Stomach (tissue), 8 donors: ENCODE measurements at regions not wholly inside any gene's neighbourhood (a gene's known extent, or its start where the extent isn't known, plus 50 kb on each side); places are given as distances from the start of the nearest gene placed in this dataset.

Experiments used
- DNase-seq, 2 donors: peaks; one replicate each; pipeline versions ENCODE4 v3.0.0 to v3.0.0-alpha.2; 2013 to 2019
- H3K27ac ChIP-seq, 5 donors: fragments of 200-600 bp in 4 of 5; sonication (generic) in 4 of 5; one replicate each; pipeline ENCODE4 v1.5.1; 2013 to 2019; ENCODE audit warnings: mild to moderate bottlenecking in 1 of 5, moderate library complexity in 1 of 5
- H3K27me3 ChIP-seq, 3 donors: fragments of 200-600 bp; sonication (generic); one replicate each; pipeline ENCODE4 v1.5.1; 2017 to 2019; ENCODE audit warnings: mixed run types in 1 of 3
- H3K36me3 ChIP-seq, 4 donors: fragments of 200-600 bp; sonication (generic); 1 replicate in 3 of 4; 2 replicates in 1 of 4; pipeline ENCODE4 v1.5.1; 2016 to 2019
- H3K4me1 ChIP-seq, 4 donors: fragments of 200-600 bp; sonication (generic); one replicate each; pipeline ENCODE4 v1.5.1; 2016 to 2019
- H3K4me3 ChIP-seq, 4 donors: fragments of 200-600 bp; sonication (generic) in 3 of 4; one replicate each; pipeline ENCODE4 v1.5.1; 2016 to 2019; ENCODE audit warnings: mild to moderate bottlenecking in 1 of 4
- H3K9me3 ChIP-seq, 4 donors: fragments of 200-600 bp; sonication (generic); one replicate each; pipeline ENCODE4 v1.5.1; 2016 to 2019
- EP300 ChIP-seq: sonication (generic); formaldehyde crosslinking; IDR thresholded peaks from one replicate; pipeline ENCODE4 v1.6.1; 2017; ENCODE audit warnings: antibody characterized with exemption
- POLR2A ChIP-seq, 4 donors: fragments of 450-650 bp; IDR thresholded peaks; one replicate each; pipeline ENCODE4 v1.6.1; 2016; ENCODE audit warnings: antibody characterized with exemption in 4 of 4, control low read depth in 2 of 4, mild to moderate bottlenecking in 1 of 4, moderate library complexity in 1 of 4
- POLR2AphosphoS5 ChIP-seq, 3 donors: sonication (generic); formaldehyde crosslinking; IDR thresholded peaks; one replicate each; pipeline ENCODE4 v1.6.1; 2016; ENCODE audit warnings: antibody characterized with exemption in 3 of 3
- WGBS, 5 donors: extraction: QIAGEN DNeasy Blood & Tissue Kit in 3 of 5; methylation state at CpG; one replicate each; pipeline versions ENCODE4 v1.1.5 to v1.1.7; 2013 to 2018; 5-methylcytosine and 5-hydroxymethylcytosine counted together
- intact Hi-C: fragments of 100-400 bp; cut with DNase I; formaldehyde crosslinking; loops from one replicate; pipeline ENCODE4 v1.15.1; 2023; ENCODE audit warnings: low total_unique reads
- TF ChIP-seq, protein P1 (sequence below), 7 experiments: fragments of 450-650 bp in 4 of 7; fragments of 200-600 bp in 3 of 7; sonication (generic) in 3 of 7; IDR thresholded peaks; one replicate each; pipeline ENCODE4 v1.5.1; 2016 to 2019; ENCODE audit warnings: antibody characterized with exemption in 7 of 7, control low read depth in 2 of 7, mild to moderate bottlenecking in 1 of 7
- donor health status: healthy with polysubstance abuse.
- donor health status: Bipolar disorder and iron deficiency.
- donor health status: healthy.

DNA sequence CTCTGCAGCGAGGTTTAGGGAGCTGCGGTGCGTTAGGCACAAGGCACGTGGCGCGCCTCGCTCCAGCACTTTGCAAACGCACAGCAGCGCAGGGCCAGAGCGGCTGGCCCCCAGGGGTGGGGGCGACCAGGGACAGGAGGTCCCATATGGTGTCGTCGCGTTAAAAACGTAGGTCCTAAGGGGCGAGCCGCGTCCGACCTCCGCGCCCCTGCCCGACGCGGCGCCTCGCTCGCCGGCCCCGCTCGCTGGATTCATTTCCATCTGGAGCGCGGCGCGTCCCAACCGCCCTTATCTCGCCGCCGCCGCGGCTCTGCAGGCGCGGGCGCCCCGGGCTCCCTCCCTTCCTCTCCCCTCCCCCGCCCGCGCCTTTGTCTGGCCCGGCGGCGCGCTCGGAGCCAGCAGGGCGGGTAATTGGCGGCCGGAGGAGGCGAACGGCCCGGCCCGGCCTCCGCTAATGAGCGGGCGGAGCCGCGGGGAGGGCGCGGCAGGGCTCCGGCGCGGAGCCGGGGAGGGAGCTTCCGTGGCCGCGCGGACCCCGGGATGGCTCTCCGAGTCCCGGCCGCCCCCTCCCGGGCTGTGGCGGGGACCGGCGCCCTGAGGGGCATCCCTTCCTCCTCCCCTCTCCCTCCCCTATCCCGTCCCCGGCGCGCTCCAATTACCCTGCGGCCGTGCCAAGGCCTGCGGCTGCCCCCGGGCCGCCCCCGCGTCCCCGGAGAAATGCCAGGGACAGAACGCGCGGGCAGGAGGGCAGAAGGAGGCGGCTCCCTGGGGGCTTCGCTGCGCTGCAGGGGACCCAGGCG lies 409.0 kb downstream of the BCOR start:
- H3K4me3 ChIP-seq, result peak overlapping the region; percentile 46 to 54 (median 48)
- H3K27ac ChIP-seq, result peak overlapping the region in 3 of 5 donors; percentile 46 to 69 (median 57)
- peaks cover 4 to 20% (median 9%) of the 10 kb centered on the region in 4 donors for H3K4me1 ChIP-seq
- intact Hi-C loops, result no loop called here
- no peaks in the 10 kb centered on the region for H3K36me3 ChIP-seq
- peak; percentile 75 to 92 for DNase-seq
- TF ChIP-seq POLR2A (IDR thresholded peaks at IDR 0.05) (no peak), POLR2AphosphoS5 (IDR thresholded peaks at IDR 0.05) (peak in 2 of 3 donors; percentile 28 to 37)
- WGBS, 5 donors, result 0 to 19% (median 1%) methylated on average over 14 to 80 of the region's 101 CpGs
- peaks cover 0 to 14% (median 0%) of the 10 kb centered on the region in 4 donors for H3K9me3 ChIP-seq
- H3K27me3 ChIP-seq, result peaks cover 0 to 21% (median 15%) of the 10 kb centered on the region in 3 donors

DNA sequence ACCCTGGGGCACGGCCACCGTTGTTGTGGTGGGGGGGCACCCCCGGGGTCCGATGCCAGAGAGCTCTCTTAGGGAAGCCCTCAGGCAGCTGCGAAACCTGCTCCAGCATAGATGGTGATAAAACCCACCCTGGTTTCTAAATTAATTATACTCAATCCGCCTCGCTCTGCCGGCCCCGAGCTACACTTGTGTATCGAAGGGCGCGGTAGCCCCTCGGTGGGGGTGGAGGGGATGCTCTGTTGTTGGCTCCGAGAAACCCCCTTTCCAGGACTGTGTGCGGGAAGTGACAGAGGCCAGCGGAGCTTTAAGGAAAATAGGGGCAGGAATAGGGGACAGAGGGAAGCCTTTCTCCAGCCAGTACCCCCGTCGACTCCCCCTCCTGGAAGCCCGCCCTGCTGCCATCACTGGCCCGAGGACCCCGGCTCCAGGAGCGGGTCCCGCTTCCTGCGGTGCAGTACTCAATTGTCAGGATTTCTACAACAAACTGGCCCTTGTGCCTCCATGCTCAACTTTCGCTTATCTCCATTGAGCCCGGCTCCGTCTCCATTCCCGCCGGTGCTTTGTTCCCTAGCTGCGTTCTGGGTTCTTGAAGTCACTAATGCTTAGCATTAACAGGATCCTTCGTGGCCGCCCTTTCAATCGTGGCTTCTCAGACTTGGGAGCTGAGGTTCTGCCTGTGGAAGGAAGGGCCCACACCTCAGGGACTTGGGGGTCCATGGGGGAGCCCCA lies 408.2 kb downstream of the BCOR start:
- WGBS, 5 donors, result 6 to 42% (median 16%) methylated on average over 17 to 33 of the region's 33 CpGs
- Histone ChIP-seq H3K27me3 (peaks cover 0 to 21% (median 15%) of the 10 kb centered on the region in 3 donors), H3K36me3 (no peaks in the 10 kb centered on the region), H3K4me1 (peaks cover 4 to 20% (median 9%) of the 10 kb centered on the region in 4 donors), H3K27ac (peak overlapping the region in 3 of 5 donors; percentile 46 to 69 (median 57)), H3K9me3 (peaks cover 0 to 14% (median 0%) of the 10 kb centered on the region in 4 donors), H3K4me3 (peak overlapping the region; percentile 46 to 54 (median 48))
- peak in 1 of 2 donors; percentile 39 for DNase-seq
- intact Hi-C loops, result no loop called here
- TF ChIP-seq EP300 (no peak), POLR2AphosphoS5 (IDR thresholded peaks at IDR 0.05) (no peak)

DNA sequence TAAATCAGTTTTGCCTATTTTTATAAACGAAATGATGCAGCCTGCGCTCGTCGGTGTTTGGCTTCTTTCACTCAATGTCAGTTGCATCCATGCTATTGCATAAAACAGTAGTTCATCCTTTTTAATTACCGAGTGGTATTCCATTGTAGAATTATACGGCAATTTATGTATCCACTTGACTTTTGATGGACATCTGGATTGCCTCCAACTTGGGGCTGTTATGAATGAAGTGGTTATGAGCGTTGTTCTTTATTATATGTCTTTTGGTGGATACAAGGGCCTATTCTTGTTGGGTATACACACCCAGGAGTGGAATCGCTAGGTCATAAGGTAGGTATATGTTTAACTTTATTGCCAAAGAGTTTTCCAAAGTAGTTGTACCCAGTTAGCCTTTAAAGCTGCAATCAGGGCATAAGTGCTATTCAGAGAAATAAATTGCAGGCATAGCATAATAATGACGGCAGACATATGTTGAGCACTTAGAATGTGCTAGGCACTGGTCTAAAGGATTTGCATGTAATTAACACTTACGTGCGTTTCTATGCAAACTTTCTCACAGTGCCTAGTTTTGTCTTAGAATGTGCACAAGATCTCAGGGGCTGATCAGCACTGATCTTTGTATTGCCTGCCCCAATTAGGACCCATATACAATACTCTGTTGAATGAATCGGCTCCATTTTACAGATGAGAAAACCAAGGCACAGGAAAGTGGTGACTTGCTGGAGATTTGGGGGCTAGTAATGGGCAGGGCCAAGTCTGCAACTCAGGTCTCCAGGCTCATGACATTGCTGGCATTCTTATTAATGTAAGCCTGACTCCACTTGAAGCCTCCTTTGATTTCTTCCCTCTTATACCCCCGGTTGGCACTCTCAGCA lies 407.0 kb downstream of the BCOR start:
- 86 to 95% (median 91%) methylated on average over 13 of the region's 13 CpGs for WGBS, 5 donors
- no peak overlapping the region for H3K27ac ChIP-seq
- no peaks in the 10 kb centered on the region for H3K36me3 ChIP-seq
- H3K27me3 ChIP-seq, result peaks cover 0 to 21% (median 15%) of the 10 kb centered on the region in 3 donors
- H3K9me3 ChIP-seq, result peaks cover 0 to 18% (median 1%) of the 10 kb centered on the region in 4 donors
- DNase-seq, result no peak
- peaks cover 4 to 20% (median 9%) of the 10 kb centered on the region in 4 donors for H3K4me1 ChIP-seq
- no peak for TF ChIP-seq POLR2AphosphoS5 (IDR thresholded peaks at IDR 0.05)
- no peak for TF ChIP-seq POLR2A (IDR thresholded peaks at IDR 0.05)
- TF ChIP-seq, protein P1, sequence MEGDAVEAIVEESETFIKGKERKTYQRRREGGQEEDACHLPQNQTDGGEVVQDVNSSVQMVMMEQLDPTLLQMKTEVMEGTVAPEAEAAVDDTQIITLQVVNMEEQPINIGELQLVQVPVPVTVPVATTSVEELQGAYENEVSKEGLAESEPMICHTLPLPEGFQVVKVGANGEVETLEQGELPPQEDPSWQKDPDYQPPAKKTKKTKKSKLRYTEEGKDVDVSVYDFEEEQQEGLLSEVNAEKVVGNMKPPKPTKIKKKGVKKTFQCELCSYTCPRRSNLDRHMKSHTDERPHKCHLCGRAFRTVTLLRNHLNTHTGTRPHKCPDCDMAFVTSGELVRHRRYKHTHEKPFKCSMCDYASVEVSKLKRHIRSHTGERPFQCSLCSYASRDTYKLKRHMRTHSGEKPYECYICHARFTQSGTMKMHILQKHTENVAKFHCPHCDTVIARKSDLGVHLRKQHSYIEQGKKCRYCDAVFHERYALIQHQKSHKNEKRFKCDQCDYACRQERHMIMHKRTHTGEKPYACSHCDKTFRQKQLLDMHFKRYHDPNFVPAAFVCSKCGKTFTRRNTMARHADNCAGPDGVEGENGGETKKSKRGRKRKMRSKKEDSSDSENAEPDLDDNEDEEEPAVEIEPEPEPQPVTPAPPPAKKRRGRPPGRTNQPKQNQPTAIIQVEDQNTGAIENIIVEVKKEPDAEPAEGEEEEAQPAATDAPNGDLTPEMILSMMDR (IDR thresholded peaks at IDR 0.05), result no peak
- TF ChIP-seq EP300, result no peak
- intact Hi-C loops, result no loop called here
- H3K4me3 ChIP-seq, result no peak overlapping the region

DNA sequence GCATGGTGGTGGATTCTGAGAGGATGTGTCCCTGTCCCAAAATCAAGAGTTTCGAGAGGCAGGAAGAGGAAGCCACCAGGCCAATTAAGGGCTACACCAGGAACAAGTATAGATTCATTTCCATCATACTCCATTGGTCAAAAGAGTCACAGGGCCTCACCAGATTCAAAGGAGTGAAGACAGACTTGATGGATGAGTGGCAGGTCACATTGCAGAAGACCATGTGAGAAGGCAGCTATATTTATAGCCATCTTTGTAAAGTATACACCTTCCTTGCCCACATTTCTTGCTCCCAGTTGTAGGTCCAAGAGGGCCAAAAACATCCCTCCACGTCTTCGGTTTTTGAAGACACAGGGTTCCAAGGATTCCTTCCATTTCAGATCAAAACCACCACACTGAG lies 406.0 kb downstream of the BCOR start:
- TF ChIP-seq, protein P1 (IDR thresholded peaks at IDR 0.05), result no peak
- no peak for TF ChIP-seq EP300
- TF ChIP-seq POLR2A (IDR thresholded peaks at IDR 0.05), result no peak
- TF ChIP-seq POLR2AphosphoS5 (IDR thresholded peaks at IDR 0.05), result no peak
- intact Hi-C loops, result no loop called here
- no peak for DNase-seq
- H3K4me1 ChIP-seq, result peaks cover 4 to 20% (median 9%) of the 10 kb centered on the region in 4 donors
- 72 to 93% (median 87%) methylated on average over 3 of the region's 3 CpGs for WGBS, 5 donors
- H3K36me3 ChIP-seq, result no peaks in the 10 kb centered on the region
- H3K4me3 ChIP-seq, result no peak overlapping the region
- no peak overlapping the region for H3K27ac ChIP-seq
- H3K27me3 ChIP-seq, result peaks cover 0 to 21% (median 15%) of the 10 kb centered on the region in 3 donors
- H3K9me3 ChIP-seq, result peaks cover 0 to 28% (median 6%) of the 10 kb centered on the region in 4 donors
